ENCODE measurements at regions not wholly inside any gene's neighbourhood (a gene's known extent, or its start where the extent isn't known, plus 50 kb on each side); places are given as distances from the start of the nearest gene placed in this dataset.

DNA sequence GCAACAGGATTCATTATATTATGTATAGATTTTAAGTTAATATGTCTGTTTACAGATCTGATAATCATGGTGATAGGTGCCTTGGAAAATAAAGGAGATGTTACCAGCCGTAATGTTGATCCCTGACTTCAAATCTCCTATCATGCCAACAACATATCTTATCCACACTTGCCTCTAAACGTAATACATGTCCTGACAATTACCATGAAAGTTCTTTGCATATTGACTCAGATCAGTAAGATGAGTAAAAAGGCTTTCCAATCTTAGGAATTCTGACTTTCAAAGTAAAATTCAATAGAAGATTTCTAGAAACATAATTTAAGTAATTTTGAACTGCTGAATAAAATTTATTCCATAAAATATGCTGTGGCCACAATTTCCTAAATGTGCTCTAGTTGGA lies 513.3 kb downstream of the ANKRD50 start:
- TF ChIP-seq POLR2A (IDR thresholded peaks at IDR 0.05; ENCODE audit: low read length) = no peak
- no peak for TF ChIP-seq GATA1 (IDR thresholded peaks at IDR 0.05; ENCODE audit: low read depth, low read length)

Measured in erythroblast (primary cell).